HEK293 (cell line): ENCODE measurements at regions not wholly inside any gene's neighbourhood (a gene's known extent, or its start where the extent isn't known, plus 50 kb on each side); places are given as distances from the start of the nearest gene placed in this dataset.

Experiments used
- CTCF ChIA-PET: fragments of 350-600 bp; formaldehyde crosslinking; extraction: SDS; loops from one replicate; lab custom pipeline; 2021; ENCODE audit warnings: antibody characterized with exemption; lab: Yijun Ruan, JAX
- POLR2A ChIA-PET: fragments of 300-600 bp; formaldehyde crosslinking; extraction: SDS; loops from one replicate; lab custom pipeline; 2020; ENCODE audit warnings: antibody characterized with exemption, inconsistent platforms; lab: Yijun Ruan, JAX
- H3K27ac ChIP-seq: fragments of 200-500 bp; sonication (Bioruptor generic); 2 replicates; pipeline ENCODE4 v1.5.1; 2014; ENCODE audit warnings: low read depth, low read length, control low read depth, inconsistent platforms; ENCODE audit errors: extremely low read depth
- H3K36me3 ChIP-seq, 2 experiments: fragments of 200-500 bp in 1 of 2; sonication (Bioruptor generic) in 1 of 2; 1 replicate in 1 of 2; 2 replicates in 1 of 2; pipeline ENCODE4 v1.5.1; 2014 to 2017; ENCODE audit warnings: inconsistent platforms in 2 of 2, low read length in 2 of 2; ENCODE audit not compliant: control insufficient read depth in 2 of 2, insufficient read depth in 1 of 2
- H3K4me1 ChIP-seq: fragments of 200-500 bp; sonication (Bioruptor generic); 2 replicates; pipeline ENCODE4 v1.5.1; 2014; ENCODE audit warnings: mild to moderate bottlenecking, low read length, inconsistent platforms; ENCODE audit not compliant: control insufficient read depth, insufficient read depth
- H3K4me3 ChIP-seq: 2 replicates; pipeline ENCODE4 v1.5.1; 2011; ENCODE audit warnings: low read depth, mild to moderate bottlenecking, control low read depth, low read length, moderate library complexity
- H3K9me3 ChIP-seq: fragments of 200-500 bp; sonication (Bioruptor generic); 2 replicates; pipeline ENCODE4 v1.5.1; 2014; ENCODE audit warnings: low read depth, low read length, inconsistent platforms; ENCODE audit not compliant: control insufficient read depth, insufficient read depth
- GLI4 ChIP-seq: fragments of 450-650 bp; formaldehyde crosslinking; IDR thresholded peaks from 2 replicates; pipeline ENCODE4 v1.5.1; 2016; ENCODE audit warnings: missing biosample characterization, missing genetic modification characterization
- GLIS2 ChIP-seq: fragments of 450-650 bp; formaldehyde crosslinking; IDR thresholded peaks from 2 replicates; pipeline ENCODE4 v1.5.1; 2016; ENCODE audit warnings: missing biosample characterization, missing genetic modification characterization
- KLF1 ChIP-seq: fragments of 450-650 bp; formaldehyde crosslinking; IDR thresholded peaks from 2 replicates; pipeline ENCODE4 v1.5.1; 2016; ENCODE audit warnings: missing biosample characterization, missing genetic modification characterization
- PRDM4 ChIP-seq: fragments of 450-650 bp; formaldehyde crosslinking; IDR thresholded peaks from 2 replicates; pipeline ENCODE4 v1.5.1; 2017; ENCODE audit warnings: missing biosample characterization, missing genetic modification characterization
- ZFP69B ChIP-seq: fragments of 450-650 bp; formaldehyde crosslinking; IDR thresholded peaks from 2 replicates; pipeline ENCODE4 v1.5.1; 2016; ENCODE audit warnings: missing biosample characterization, missing genetic modification characterization
- ZNF132 ChIP-seq: fragments of 450-650 bp; formaldehyde crosslinking; IDR thresholded peaks from 2 replicates; pipeline ENCODE4 v1.5.1; 2017; ENCODE audit warnings: missing biosample characterization, missing genetic modification characterization, borderline replicate concordance
- ZNF155 ChIP-seq: fragments of 450-650 bp; formaldehyde crosslinking; IDR thresholded peaks from 2 replicates; pipeline ENCODE4 v1.5.1; 2016; ENCODE audit warnings: missing biosample characterization, missing genetic modification characterization
- ZNF16 ChIP-seq: fragments of 450-650 bp; formaldehyde crosslinking; IDR thresholded peaks from 2 replicates; pipeline ENCODE4 v1.5.1; 2016; ENCODE audit warnings: low read depth, missing biosample characterization, missing genetic modification characterization
- ZNF214 ChIP-seq: fragments of 450-650 bp; formaldehyde crosslinking; IDR thresholded peaks from 2 replicates; pipeline ENCODE4 v1.5.1; 2017; ENCODE audit warnings: missing biosample characterization, mild to moderate bottlenecking, missing genetic modification characterization, borderline replicate concordance
- ZNF248 ChIP-seq: fragments of 450-650 bp; formaldehyde crosslinking; IDR thresholded peaks from 2 replicates; pipeline ENCODE4 v1.5.1; 2017; ENCODE audit warnings: missing biosample characterization, missing genetic modification characterization
- ZNF274 ChIP-seq, 2 experiments: fragments of 200-500 bp in 1 of 2; fragments of 450-650 bp in 1 of 2; sonication (Bioruptor generic) in 1 of 2; formaldehyde crosslinking in 1 of 2; IDR thresholded peaks; 2 replicates each; pipeline versions ENCODE4 v1.5.1 to v1.6.1; 2014 to 2016; ENCODE audit warnings: borderline replicate concordance in 1 of 2, inconsistent platforms in 1 of 2, low read length in 1 of 2, missing biosample characterization in 1 of 2, missing genetic modification characterization in 1 of 2
- ZNF530 ChIP-seq: fragments of 450-650 bp; formaldehyde crosslinking; IDR thresholded peaks from 2 replicates; pipeline ENCODE4 v1.5.1; 2016; ENCODE audit warnings: low read depth, missing biosample characterization, missing genetic modification characterization
- ZNF623 ChIP-seq: fragments of 450-650 bp; formaldehyde crosslinking; IDR thresholded peaks from 2 replicates; pipeline ENCODE4 v1.5.1; 2016; ENCODE audit warnings: missing biosample characterization, missing genetic modification characterization
- ZNF664 ChIP-seq: fragments of 450-650 bp; formaldehyde crosslinking; IDR thresholded peaks from 2 replicates; pipeline ENCODE4 v1.5.1; 2016; ENCODE audit warnings: missing biosample characterization, missing genetic modification characterization
- ZNF701 ChIP-seq: fragments of 450-650 bp; formaldehyde crosslinking; IDR thresholded peaks from 2 replicates; pipeline ENCODE4 v1.5.1; 2016; ENCODE audit warnings: missing biosample characterization, missing genetic modification characterization
- ZNF777 ChIP-seq: fragments of 450-650 bp; formaldehyde crosslinking; IDR thresholded peaks from 2 replicates; pipeline ENCODE4 v1.5.1; 2017; ENCODE audit warnings: missing biosample characterization, missing genetic modification characterization, borderline replicate concordance
- ZSCAN18 ChIP-seq: fragments of 450-650 bp; formaldehyde crosslinking; IDR thresholded peaks from 2 replicates; pipeline ENCODE4 v1.5.1; 2016; ENCODE audit warnings: missing biosample characterization, missing genetic modification characterization
- ZSCAN4 ChIP-seq: fragments of 450-650 bp; formaldehyde crosslinking; IDR thresholded peaks from 2 replicates; pipeline ENCODE4 v1.5.1; 2017; ENCODE audit warnings: missing biosample characterization, missing genetic modification characterization

DNA sequence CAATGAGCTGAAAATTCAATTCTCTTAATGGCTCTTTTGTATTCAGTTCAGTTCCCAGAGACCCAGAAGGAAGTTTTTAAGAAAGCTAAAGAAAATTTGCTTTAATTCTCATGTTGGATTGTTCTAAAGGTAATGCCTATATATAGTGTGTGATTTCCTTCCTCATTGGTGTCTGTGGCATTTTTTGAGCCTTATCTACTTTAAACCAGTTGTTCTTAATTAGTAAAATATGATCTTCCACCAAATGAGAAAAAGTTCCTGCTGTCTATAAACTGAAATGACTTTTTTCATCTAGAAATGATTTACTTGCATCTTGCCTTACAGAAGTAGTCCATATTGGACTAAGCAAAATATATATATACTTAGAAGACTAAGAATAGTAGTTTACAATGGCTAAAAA is 622.1 kb upstream of the KIRREL3 start:
- Histone ChIP-seq H3K27ac (no peak overlapping the region), H3K9me3 (no peaks in the 10 kb centered on the region), H3K36me3 (no peaks in the 10 kb centered on the region), H3K4me1 (no peaks in the 10 kb centered on the region), H3K4me3 (no peak overlapping the region)
- no peak for TF ChIP-seq ZNF214 (tag by site-specific recombination)
- no peak for TF ChIP-seq KLF1 (tag by site-specific recombination)
- no peak for TF ChIP-seq ZFP69B (tag by site-specific recombination)
- no peak for TF ChIP-seq ZNF155 (tag by site-specific recombination)
- no peak for TF ChIP-seq GLI4
- TF ChIP-seq ZNF777 (tag by site-specific recombination): no peak
- no peak for TF ChIP-seq ZNF623 (tag by site-specific recombination)
- TF ChIP-seq GLIS2 (tag by site-specific recombination): no peak
- no peak for TF ChIP-seq ZSCAN18 (tag by site-specific recombination)
- CTCF ChIA-PET: no interaction called here
- POLR2A ChIA-PET: no interaction called here

DNA sequence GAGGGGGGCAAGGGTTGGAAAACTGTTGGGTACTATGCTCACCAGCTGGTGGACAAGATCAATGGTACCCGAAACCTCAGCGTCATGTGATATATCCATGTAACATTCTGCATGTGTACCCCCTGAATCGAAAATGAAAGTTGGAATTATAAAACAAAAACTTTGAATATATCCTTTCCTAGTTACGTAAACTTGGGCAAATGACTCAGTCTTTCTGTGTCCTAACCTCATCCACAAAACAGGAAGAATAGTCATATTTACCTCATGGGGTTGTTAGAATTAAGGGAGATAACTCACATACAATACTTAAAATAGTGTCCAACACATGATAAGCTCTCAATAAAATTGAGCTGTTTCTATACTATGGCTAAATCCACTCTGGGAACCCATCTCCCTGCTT is 620.1 kb upstream of the KIRREL3 start:
- CTCF ChIA-PET: no interaction called here
- H3K4me1 ChIP-seq: no peaks in the 10 kb centered on the region

DNA sequence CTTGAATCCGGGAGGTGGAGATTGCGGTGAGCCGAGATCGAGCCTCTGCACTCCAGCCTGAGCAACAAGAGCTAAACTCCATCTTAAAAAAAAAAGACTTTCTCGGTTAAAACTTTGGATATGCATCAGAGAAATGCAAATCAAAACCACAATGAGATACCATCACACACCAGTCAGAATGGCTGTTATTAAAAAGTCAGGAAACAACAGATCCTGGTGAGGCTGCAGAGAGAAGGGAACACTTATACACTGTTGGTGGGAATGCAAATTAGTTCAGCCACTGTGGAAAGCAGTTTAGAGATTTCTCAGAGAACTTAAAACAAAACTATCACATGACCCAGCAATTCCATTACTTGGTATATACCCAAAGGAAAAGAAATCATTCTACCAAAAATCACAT is 619.4 kb upstream of the KIRREL3 start:
- no peaks in the 10 kb centered on the region for H3K36me3 ChIP-seq
- ChIA-PET POLR2A (no interaction called here), CTCF (no interaction called here)
- no peak overlapping the region for H3K4me3 ChIP-seq
- no peak for TF ChIP-seq ZNF701 (tag by site-specific recombination)
- TF ChIP-seq PRDM4 (tag by site-specific recombination): no peak
- no peak for TF ChIP-seq ZNF664
- no peak for TF ChIP-seq ZNF16 (tag by site-specific recombination)
- TF ChIP-seq ZNF274 (IDR thresholded peaks at IDR 0.05; ENCODE audit: low read length): no peak
- no peak for TF ChIP-seq ZNF274 (tag by site-specific recombination; IDR thresholded peaks at IDR 0.05; ENCODE audit: borderline replicate concordance)
- TF ChIP-seq ZNF530 (tag by site-specific recombination): no peak
- no peak for TF ChIP-seq ZNF132 (tag by site-specific recombination)
- no peaks in the 10 kb centered on the region for H3K4me1 ChIP-seq
- H3K27ac ChIP-seq: no peak overlapping the region
- H3K9me3 ChIP-seq: no peaks in the 10 kb centered on the region

More for the DNA sequence above, 620.1 kb upstream of the KIRREL3 start:
- Histone ChIP-seq H3K9me3 (no peaks in the 10 kb centered on the region), H3K4me3 (no peak overlapping the region), H3K27ac (no peak overlapping the region), H3K36me3 (no peaks in the 10 kb centered on the region)
- TF ChIP-seq ZSCAN4: no peak
- TF ChIP-seq ZNF248 (tag by site-specific recombination): no peak
- no peak for TF ChIP-seq ZNF777 (tag by site-specific recombination)
- POLR2A ChIA-PET: no interaction called here
